Left lobe of liver (tissue), 2 donors: ENCODE measurements at regions not wholly inside any gene's neighbourhood (a gene's known extent, or its start where the extent isn't known, plus 50 kb on each side); places are given as distances from the start of the nearest gene placed in this dataset.
"Not testable (repeated sequence)": the region's sequence is repeated elsewhere in the genome, so short reads cannot be mapped to it uniquely, and the experiment has no call there.

Experiments used
- ATAC-seq: fragments of 200-7000 bp; cut with Tn5 transposase; one replicate; pipeline ENCODE4 v1.9.1; 2020; ENCODE audit warnings: mild to moderate bottlenecking, moderate library complexity
- DNase-seq: peaks from one replicate; pipeline ENCODE4 v3.0.0-alpha.2; 2020; ENCODE audit warnings: low spot score
- donor health status: DM: no; HTN: no; CAD: no; lungs with moderate emphysema.
- donor health status: DM: no; HTN: yes; CAD: no.

GRCh38 chr14:103230021-103230420 is 104.0 kb upstream of the EIF5 start:
- ATAC-seq, result no peak
- DNase-seq, result no peak

GRCh38 chr14:103230658-103231334 is 103.2 kb upstream of the EIF5 start:
- DNase-seq, result no peak
- no peak for ATAC-seq

- no peak for ATAC-seq
- no peak for DNase-seq
Observed at GRCh38 chr14:103231376-103232019, 102.5 kb upstream of the EIF5 start.

GRCh38 chr14:103232031-103232808 is 101.8 kb upstream of the EIF5 start:
- no peak for DNase-seq
- peak; percentile 23 for ATAC-seq

GRCh38 chr14:103232831-103233319 is 101.2 kb upstream of the EIF5 start:
- no peak for DNase-seq

GRCh38 chr14:103233328-103233727 is 100.7 kb upstream of the EIF5 start:
- no peak for ATAC-seq
- no peak for DNase-seq

More at GRCh38 chr14:103232831-103233319, 101.2 kb upstream of the EIF5 start:
- no peak for ATAC-seq

- ATAC-seq, DNase-seq: not testable (repeated sequence)
Observed at GRCh38 chr14:103234826-103235225, 99.2 kb upstream of the EIF5 start.

- not testable (repeated sequence) for ATAC-seq, DNase-seq
Observed at GRCh38 chr14:103235506-103235905, 98.5 kb upstream of the EIF5 start.

GRCh38 chr14:103239751-103240150 is 94.3 kb upstream of the EIF5 start:
- DNase-seq (no peak), ATAC-seq (no peak)

GRCh38 chr14:103241531-103241930 is 92.5 kb upstream of the EIF5 start:
- no peak for ATAC-seq
- no peak for DNase-seq

GRCh38 chr14:103243764-103244737 is 90.0 kb upstream of the EIF5 start:
- DNase-seq (no peak), ATAC-seq (peak; percentile 45)

- DNase-seq, result not testable (repeated sequence)
- ATAC-seq, result peak; percentile 45
Observed at GRCh38 chr14:103245624-103246031, 88.4 kb upstream of the EIF5 start.

- DNase-seq (no peak), ATAC-seq (peak; percentile 79)
Observed at GRCh38 chr14:103246070-103246469, 88.0 kb upstream of the EIF5 start.

GRCh38 chr14:103247169-103247606 is 86.8 kb upstream of the EIF5 start:
- DNase-seq, result no peak
- ATAC-seq, result no peak

GRCh38 chr14:103250181-103250580 is 83.9 kb upstream of the EIF5 start:
- DNase-seq (no peak), ATAC-seq (no peak)

- DNase-seq (no peak), ATAC-seq (no peak)
Observed at GRCh38 chr14:103250874-103251273, 83.2 kb upstream of the EIF5 start.

- DNase-seq, result peak; percentile 53
- ATAC-seq, result peak; percentile 60
Observed at GRCh38 chr14:103255555-103255954, 78.5 kb upstream of the EIF5 start.

- DNase-seq (peak; percentile 35), ATAC-seq (no peak)
Observed at GRCh38 chr14:103256406-103256805, 77.6 kb upstream of the EIF5 start.

- ATAC-seq (no peak), DNase-seq (peak; percentile 2)
Observed at GRCh38 chr14:103257211-103257962, 76.7 kb upstream of the EIF5 start.

- ATAC-seq (no peak), DNase-seq (peak; percentile 43)
Observed at GRCh38 chr14:103258211-103258610, 75.8 kb upstream of the EIF5 start.
